Vagina (tissue), 2 donors: ENCODE measurements at regions not wholly inside any gene's neighbourhood (a gene's known extent, or its start where the extent isn't known, plus 50 kb on each side); places are given as distances from the start of the nearest gene placed in this dataset.

ENCODE experiments used
- DNase-seq, 2 donors: peaks; one replicate each; pipeline ENCODE4 v3.0.0-alpha.2; 2017; ENCODE audit errors: extremely low spot score in 2 of 2
- H3K27ac ChIP-seq: fragments of 200-600 bp; sonication (generic); one replicate; pipeline ENCODE4 v1.5.1; 2019
- H3K27me3 ChIP-seq: fragments of 200-600 bp; sonication (generic); one replicate; pipeline ENCODE4 v1.5.1; 2019
- H3K36me3 ChIP-seq, 2 donors: fragments of 200-600 bp; sonication (generic); one replicate each; pipeline ENCODE4 v1.5.1; 2017 to 2019
- H3K4me1 ChIP-seq: fragments of 200-600 bp; sonication (generic); one replicate; pipeline ENCODE4 v1.5.1; 2019
- H3K4me3 ChIP-seq, 2 donors: fragments of 200-600 bp; sonication (generic); 1 replicate in 1 of 2; 2 replicates in 1 of 2; pipeline ENCODE4 v1.5.1; 2016 to 2019
- H3K9me3 ChIP-seq: fragments of 200-600 bp; sonication (generic); one replicate; pipeline ENCODE4 v1.5.1; 2019
- CTCF ChIP-seq, 3 experiments: fragments of 450-650 bp in 2 of 3; fragments of 200-600 bp in 1 of 3; sonication (generic) in 1 of 3; IDR thresholded peaks; one replicate each; pipeline ENCODE4 v1.5.1; 2017 to 2019; ENCODE audit warnings: antibody characterized with exemption in 3 of 3, mild to moderate bottlenecking in 2 of 3, moderate library complexity in 2 of 3
- POLR2A ChIP-seq, 2 donors: fragments of 450-650 bp; IDR thresholded peaks; one replicate each; pipeline ENCODE4 v1.6.1; 2017; ENCODE audit warnings: antibody characterized with exemption in 2 of 2, mild to moderate bottlenecking in 2 of 2, moderate library complexity in 2 of 2
- POLR2AphosphoS5 ChIP-seq, 2 donors: sonication (generic); formaldehyde crosslinking; IDR thresholded peaks; one replicate each; pipeline ENCODE4 v1.9.0; 2017; ENCODE audit warnings: antibody characterized with exemption in 2 of 2, mild to moderate bottlenecking in 2 of 2, low read depth in 1 of 2; ENCODE audit not compliant: insufficient read depth in 1 of 2
- intact Hi-C: fragments of 100-400 bp; cut with DNase I; formaldehyde crosslinking; loops from one replicate; pipeline ENCODE4 v1.15.1; 2023

GRCh38 chr11:69905611-69906452 lies 86.6 kb upstream of the FGF3 start:
- Histone ChIP-seq H3K36me3 (no peaks in the 10 kb centered on the region), H3K4me1 (no peaks in the 10 kb centered on the region), H3K9me3 (no peaks in the 10 kb centered on the region), H3K27me3 (no peaks in the 10 kb centered on the region), H3K4me3 (no peak overlapping the region), H3K27ac (no peak overlapping the region)
- intact Hi-C loops: no loop called here
- DNase-seq: no peak
- TF ChIP-seq POLR2A (IDR thresholded peaks at IDR 0.05) (no peak), CTCF (IDR thresholded peaks at IDR 0.05) (no peak), POLR2AphosphoS5 (IDR thresholded peaks at IDR 0.05; ENCODE audit: insufficient read depth in 1 of 2, low read depth in 1 of 2) (no peak)

- no peaks in the 10 kb centered on the region for H3K4me1 ChIP-seq
- no peaks in the 10 kb centered on the region for H3K27me3 ChIP-seq
- H3K27ac ChIP-seq: no peak overlapping the region
- H3K4me3 ChIP-seq: no peak overlapping the region
- intact Hi-C loops: no loop called here
- no peak for DNase-seq
- no peaks in the 10 kb centered on the region for H3K9me3 ChIP-seq
- H3K36me3 ChIP-seq: no peaks in the 10 kb centered on the region
- no peak for TF ChIP-seq POLR2A (IDR thresholded peaks at IDR 0.05)
- TF ChIP-seq POLR2AphosphoS5 (IDR thresholded peaks at IDR 0.05; ENCODE audit: insufficient read depth in 1 of 2, low read depth in 1 of 2): no peak
- TF ChIP-seq CTCF (IDR thresholded peaks at IDR 0.05): no peak
These were observed 87.3 kb upstream of the FGF3 start for GRCh38 chr11:69906453-69906907.

GRCh38 chr11:69907611-69908010 lies 88.4 kb upstream of the FGF3 start:
- H3K4me1 ChIP-seq: no peaks in the 10 kb centered on the region
- no peaks in the 10 kb centered on the region for H3K27me3 ChIP-seq
- TF ChIP-seq POLR2A (IDR thresholded peaks at IDR 0.05) (no peak), POLR2AphosphoS5 (IDR thresholded peaks at IDR 0.05; ENCODE audit: insufficient read depth in 1 of 2, low read depth in 1 of 2) (no peak), CTCF (IDR thresholded peaks at IDR 0.05) (no peak)
- H3K27ac ChIP-seq: no peak overlapping the region
- no peaks in the 10 kb centered on the region for H3K36me3 ChIP-seq
- intact Hi-C loops: no loop called here
- DNase-seq: no peak
- H3K9me3 ChIP-seq: no peaks in the 10 kb centered on the region
- H3K4me3 ChIP-seq: no peak overlapping the region

- Histone ChIP-seq H3K27ac (no peak overlapping the region), H3K4me1 (no peaks in the 10 kb centered on the region), H3K4me3 (no peak overlapping the region), H3K36me3 (no peaks in the 10 kb centered on the region), H3K27me3 (no peaks in the 10 kb centered on the region), H3K9me3 (no peaks in the 10 kb centered on the region)
- TF ChIP-seq CTCF (IDR thresholded peaks at IDR 0.05) (no peak), POLR2A (IDR thresholded peaks at IDR 0.05) (no peak), POLR2AphosphoS5 (IDR thresholded peaks at IDR 0.05; ENCODE audit: insufficient read depth in 1 of 2, low read depth in 1 of 2) (no peak)
- DNase-seq: no peak
- intact Hi-C loops: no loop called here
These were observed 89.5 kb upstream of the FGF3 start for GRCh38 chr11:69908511-69909220.
